HG02852 (cell line): ENCODE measurements at regions not wholly inside any gene's neighbourhood (a gene's known extent, or its start where the extent isn't known, plus 50 kb on each side); places are given as distances from the start of the nearest gene placed in this dataset.
A peak's percentile ranks its signal among the peaks of the same experiment; 100 is the strongest.
"Not testable (repeated sequence)": the region's sequence is repeated elsewhere in the genome, so short reads cannot be mapped to it uniquely, and the experiment has no call there.

Source experiments
- ATAC-seq: cut with Tn5 transposase; IDR thresholded peaks from one replicate; pipeline ENCODE4 v1.9.1; 2021; ENCODE audit warnings: mild to moderate bottlenecking, moderate library complexity; ENCODE audit not compliant: unreplicated experiment

DNA sequence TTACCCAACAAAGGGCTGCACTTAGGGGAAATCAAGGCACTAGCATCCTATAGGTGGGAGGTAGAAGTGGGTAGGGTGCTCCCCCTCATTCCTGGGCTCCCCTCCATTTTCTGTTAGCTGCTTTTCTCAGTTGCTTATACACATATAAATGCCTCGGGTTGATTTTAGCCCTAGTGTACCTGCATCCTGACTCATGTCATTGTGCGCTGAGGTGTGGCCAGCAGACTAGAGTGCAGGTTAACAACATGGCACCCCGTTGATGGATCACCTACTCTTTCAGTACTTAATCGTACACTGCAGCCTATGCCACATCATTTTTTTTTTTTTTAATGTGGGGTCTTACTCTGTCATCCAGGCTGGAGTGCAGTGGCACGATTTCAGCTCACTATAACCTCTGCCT is 144.0 kb upstream of the ITGB1 start:
- ATAC-seq = no peak

DNA sequence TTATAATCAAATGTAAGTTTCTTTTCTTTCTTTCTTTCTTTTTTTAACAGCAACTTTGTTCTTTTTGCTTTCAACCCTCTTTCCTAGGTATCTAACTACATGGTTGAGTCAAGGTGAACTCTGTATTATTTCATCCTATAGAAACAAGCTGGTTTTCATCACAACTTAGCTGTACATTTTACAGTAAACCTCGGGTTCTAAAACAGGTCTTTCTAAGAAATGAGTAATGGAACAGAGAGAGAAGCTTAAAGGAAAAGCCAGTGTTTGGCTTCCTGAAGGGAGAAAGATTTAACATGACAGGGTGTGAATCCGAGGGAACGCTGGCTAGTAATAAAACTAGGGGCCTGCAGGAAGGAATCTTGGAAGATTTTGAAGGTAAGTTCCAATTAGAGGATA is 143.4 kb upstream of the ITGB1 start:
- no peak for ATAC-seq

DNA sequence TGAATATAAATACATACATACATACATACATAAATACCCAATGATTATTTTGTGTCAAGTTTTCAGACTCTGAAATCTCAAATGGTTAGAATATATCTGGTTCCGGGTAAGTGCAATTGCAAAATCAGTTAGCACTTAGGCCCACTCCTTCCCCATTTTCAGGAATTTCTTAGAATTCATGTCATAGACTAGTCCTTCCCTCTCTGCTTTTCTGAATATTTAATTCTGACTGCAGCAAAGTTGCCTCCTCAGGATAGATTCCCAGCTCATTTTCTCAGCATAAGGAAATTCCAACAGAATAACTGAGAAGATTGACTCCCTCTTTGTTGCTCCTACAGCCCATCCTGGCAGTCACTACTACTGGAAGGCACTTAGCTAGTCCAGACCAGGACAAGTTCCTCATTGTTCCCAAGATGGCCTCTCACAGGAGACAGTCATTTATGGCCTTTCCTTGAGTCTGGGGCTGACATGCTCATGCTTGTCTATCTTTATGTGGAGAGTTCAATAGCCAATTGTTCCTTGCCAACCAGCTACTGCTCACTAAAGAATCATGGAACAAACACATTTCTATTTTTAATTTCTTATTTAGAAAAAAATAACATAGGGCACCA is 142.9 kb upstream of the ITGB1 start:
- ATAC-seq = no peak

DNA sequence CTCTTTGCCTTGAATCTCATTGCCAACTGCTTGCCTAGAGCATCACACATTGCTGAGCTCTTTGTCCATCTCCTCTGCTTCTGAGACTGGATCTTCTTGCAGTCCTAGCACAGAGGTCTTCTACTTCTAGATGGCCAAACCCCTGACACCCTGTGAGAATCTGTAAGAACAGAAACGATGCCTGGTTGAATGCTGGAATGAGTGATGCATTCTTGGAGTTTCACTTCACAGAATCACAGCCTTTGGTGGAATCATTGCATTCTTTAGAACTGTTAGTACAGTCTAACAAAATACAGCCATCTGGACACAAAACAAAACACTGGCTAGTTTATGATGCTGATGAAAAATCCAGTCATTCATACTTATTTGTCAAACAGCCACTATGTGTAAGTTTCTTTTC is 141.7 kb upstream of the ITGB1 start:
- ATAC-seq = no peak

DNA sequence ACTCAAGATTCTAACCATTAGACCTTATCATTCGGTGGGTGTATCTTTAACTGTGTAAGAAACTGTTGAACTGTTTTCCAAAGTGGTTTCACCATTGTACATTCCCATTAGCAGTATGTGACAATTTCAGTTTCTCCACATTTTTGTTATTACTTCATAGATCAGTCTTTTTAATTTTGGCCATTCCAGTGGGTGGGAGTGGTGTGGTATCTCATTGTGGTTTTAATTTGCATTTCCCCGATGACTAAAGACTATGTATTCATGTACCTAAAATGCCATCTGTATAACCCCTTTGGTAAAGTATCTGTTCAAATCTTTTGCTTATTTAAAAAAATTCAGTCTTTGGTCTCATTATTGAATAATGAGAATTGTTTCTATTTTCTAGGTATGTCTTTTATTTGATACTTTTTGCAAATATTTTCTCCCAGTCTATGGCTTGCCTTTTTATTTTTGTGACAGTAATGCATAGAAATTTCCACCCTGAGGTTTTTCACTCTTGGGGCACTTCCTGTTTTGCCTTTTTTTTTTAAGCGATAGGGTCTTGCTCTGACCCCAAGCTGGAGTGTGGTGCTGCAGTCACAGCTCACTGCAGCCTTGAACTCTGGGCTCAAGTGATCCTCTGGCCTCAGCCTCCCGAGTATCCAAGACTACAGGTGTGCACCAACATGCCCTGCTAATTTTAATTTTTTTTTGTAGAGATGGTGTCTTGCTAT is 141.1 kb upstream of the ITGB1 start:
- no peak for ATAC-seq

DNA sequence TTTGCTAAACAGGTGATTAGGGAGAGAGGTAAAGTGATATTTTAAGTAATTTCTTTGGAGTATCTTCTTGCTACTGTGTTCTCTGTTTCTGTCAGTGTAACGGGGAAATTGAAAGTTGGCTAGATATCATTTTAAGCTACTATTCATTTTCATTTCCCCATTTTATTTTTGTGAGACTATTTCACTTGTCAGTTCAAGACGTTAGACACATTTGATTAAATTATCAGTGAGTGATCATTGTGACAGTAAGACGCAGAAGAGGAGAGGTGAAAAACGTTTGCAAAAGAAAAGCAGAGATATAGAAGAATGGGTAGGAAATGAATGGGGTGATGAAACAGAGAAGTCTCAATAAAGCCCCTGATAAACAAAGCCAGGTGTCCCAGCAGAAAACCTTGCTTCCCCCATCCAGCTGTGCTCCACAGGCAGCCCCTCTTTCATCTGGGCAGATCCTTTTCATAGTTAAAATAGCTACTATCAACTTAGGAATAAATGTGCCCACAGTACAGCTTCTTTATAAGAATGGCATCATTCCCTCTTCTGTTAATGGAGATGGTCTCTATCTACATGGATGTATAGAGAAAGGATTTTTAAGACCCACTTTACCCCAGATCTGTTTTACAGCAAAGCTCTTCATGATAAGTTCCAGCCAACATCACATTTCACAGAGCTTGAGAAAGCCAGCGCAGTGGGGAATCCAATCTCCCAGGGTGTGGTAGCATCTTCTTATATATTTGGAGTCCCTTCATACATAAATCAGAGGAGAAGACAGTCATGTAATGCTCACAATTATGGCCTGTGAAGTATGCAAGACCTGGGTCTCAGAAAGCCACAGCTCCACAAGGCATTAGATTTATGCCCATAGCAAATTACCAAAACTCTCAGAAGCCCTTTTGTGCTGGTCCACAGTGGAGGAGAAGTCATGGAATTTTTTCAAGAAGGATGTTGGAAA is 138.1 kb upstream of the ITGB1 start:
- peak; percentile 79 for ATAC-seq

DNA sequence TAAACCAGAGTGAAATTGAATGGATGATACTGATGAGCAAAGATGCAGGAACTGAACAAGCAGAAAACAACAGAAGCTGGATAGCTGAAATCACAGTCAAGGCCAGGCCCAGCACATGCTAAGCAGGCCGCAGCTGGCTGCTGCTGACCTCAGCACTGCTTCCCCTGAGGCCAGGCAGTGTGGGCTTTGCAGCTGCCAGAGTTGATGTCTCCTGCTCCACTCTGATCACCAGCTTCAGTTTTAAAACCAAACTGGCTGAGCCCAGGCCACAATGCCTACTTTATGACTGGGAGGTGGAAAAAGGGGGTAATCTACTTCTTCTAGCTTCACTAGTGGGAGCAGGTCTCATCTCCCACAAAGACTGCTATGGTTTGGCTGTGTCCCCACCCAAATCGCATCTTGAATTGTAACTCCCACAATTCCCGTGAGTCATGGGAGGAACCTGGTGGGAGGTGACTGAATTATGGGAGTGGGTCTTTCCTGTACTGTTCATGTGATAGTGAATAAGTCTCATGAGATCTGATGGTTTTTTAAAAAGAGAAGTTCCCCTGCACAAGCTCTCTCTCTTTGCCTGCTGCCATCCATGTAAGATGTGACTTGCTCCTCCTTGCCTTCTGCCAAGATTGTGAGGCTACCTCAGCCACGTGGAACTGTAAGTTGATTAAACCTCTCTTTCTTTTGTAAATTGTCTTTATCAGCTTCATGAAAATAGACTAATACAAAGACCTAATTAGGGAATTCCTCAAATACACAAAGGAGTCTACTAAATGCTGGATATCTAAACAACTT is 136.4 kb upstream of the ITGB1 start:
- no peak for ATAC-seq

DNA sequence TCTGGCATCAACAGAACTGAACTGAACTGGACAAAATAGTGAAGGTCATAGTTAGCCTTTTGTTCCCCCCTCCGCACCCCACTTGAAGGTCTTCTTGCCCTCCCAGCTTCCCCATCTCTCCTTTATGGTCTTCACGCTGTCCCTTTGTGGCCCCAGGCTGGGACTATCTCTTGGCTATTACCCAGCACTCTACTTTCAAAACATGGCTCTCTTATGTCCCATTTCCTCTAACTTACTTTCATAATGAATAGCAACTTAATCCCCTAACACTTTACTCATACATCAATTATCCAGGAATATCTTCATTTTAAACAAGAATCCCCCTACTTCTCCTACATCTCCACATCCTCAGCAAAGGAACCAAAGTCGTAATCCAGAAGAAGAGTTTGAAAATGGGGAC is 135.3 kb upstream of the ITGB1 start:
- no peak for ATAC-seq

DNA sequence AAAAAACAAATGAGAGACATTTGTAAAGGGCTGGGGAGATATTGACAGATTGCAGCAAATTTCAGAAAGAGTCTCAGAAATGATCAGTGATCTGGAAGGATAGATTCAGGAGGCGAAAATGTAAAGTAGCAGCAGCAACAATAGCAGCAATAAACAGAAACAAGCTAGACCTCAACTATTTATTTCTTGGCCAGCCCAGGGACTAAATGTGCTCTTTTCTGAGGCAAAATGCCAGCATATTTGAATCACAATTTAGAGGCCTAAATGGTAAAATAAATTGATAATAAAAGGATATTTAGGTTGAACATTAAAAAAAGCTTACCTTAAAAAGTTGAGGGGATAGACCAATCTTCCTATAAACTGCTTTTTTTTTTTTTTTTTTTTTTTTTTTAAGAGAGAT is 134.6 kb upstream of the ITGB1 start:
- ATAC-seq = no peak

DNA sequence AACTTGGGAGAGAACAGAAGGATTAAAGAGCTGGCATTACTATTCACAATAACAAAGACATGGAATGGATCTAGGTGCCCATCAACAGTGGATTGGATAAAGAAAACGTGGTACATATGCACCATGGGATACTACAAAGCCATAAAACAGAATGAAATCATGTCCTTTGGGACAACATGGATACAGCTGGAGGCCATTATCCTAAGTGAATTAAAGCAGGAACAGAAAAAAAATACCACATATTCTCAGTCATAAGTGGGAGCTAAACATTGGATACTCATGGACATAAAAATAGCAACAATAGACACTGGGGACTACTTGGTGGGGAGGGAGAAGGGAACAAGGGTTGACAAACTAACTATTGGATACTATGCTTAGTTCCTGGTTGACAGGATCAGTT is 133.2 kb upstream of the ITGB1 start:
- no peak for ATAC-seq

DNA sequence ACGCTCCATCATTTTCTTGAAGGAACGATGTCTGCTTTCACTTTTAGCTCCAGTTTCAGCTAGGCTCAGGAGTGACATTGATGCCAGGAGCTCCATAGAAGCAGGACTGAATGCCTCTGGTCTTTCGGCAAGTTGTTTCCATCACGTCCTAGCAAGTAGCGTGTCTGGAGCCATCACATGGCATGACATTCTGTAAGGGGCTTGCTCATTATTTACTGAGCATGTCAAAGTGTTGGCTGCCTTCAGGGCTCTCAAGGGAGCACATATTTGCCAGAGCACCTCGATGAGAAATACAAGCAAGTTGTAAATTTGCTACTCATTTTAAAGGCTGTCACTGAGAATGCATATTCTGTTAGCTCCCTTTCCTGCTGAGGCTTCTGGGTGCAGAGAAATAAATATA is 131.0 kb upstream of the ITGB1 start:
- no peak for ATAC-seq

DNA sequence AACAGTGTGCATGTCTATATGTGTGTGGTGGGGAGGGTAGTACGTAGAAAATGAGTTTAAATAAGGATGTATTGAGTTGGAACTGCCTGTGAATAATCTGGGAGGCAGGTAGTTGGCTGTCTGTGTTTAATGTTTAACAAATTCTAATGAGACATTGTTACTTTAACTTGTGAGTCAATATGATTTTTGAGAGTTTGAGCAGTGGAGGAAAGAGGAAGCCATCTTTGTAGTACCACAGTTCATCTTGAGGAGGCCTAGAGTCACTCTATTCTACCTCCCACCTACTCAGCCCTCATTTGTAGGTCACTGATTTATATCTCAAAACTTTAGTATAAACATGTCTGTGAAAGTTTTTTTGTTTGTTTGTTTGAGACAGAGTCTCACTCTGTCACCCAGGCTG is 129.9 kb upstream of the ITGB1 start:
- no peak for ATAC-seq

DNA sequence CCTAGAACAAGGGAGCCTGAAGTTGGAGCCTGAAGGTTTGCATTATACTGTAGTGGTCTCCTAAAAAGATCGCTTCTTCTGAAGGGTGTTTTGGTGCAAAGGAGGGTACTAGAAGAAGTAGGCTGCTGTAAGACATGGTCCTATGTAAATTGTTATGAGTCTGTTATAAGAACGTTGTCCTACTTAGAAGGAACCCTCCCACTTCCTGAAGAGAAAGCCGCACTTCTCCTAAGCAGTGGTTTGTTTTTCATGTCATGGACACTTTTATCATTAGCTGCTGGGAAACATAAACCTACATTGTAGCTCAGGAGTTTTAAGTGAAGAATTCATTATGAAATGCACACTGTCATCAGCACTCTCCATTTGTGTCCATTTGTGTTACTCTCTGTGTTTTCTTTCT is 129.1 kb upstream of the ITGB1 start:
- no peak for ATAC-seq

DNA sequence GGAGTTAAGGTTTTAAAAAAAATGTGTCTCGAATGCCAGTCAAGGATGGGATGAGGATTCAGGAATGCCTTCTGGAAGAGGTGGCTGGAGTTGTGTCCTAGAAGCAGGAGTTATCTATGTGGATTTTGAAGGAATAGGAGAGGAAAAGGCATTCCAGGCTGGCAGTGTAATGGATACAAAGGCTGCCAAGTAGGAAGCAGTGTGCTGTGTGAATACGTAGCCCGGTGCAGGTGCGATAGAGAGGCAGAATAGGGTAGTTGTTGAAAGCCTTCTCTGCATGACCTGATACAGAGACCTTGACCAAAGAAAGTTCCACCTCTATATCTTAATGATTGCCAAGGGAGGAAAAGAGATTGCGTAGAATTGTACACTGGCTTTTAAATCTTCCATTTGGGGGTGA is 128.1 kb upstream of the ITGB1 start:
- no peak for ATAC-seq

DNA sequence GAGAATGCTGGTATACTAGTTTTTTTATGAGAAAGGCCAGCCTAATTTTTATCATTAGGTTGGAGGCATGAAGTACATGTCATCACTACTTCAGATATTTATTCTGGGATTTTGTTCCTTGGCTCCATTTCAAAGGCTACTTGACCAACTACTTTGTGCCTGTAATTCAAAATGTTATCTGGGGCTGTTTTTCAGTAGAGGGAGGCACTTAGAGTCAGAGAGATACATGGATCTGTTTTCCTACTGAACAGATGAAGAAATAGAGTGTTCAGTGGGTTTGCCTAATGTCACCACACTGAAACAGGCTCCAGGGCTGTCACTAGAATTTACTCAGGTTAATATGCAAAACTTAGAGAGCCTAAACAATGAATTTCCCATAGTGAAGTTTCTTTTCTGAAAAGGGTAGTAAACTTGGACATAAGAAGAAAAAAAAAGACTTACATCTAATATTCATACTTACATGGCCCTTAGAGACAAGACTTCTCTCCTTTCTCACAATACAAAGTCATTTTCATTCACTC is 127.3 kb upstream of the ITGB1 start:
- no peak for ATAC-seq

DNA sequence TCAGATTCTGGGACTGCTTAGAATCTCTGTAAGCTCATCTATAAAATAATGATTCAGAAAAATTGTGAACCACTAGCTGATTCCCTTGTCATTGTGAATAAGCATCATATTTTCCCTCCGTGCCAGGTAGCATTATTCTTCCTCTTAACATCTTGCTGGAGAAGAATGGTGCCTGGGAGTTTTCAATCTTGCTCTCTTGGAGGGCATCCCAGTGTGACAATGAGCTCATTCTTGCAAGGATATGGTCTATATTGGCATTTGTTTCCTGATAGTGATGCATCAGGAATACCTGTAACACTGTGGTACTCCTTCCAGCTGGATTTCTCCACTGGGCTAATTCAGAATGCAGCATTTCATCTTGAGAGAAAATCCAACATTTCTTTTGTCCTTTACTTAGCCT is 126.4 kb upstream of the ITGB1 start:
- ATAC-seq = no peak

DNA sequence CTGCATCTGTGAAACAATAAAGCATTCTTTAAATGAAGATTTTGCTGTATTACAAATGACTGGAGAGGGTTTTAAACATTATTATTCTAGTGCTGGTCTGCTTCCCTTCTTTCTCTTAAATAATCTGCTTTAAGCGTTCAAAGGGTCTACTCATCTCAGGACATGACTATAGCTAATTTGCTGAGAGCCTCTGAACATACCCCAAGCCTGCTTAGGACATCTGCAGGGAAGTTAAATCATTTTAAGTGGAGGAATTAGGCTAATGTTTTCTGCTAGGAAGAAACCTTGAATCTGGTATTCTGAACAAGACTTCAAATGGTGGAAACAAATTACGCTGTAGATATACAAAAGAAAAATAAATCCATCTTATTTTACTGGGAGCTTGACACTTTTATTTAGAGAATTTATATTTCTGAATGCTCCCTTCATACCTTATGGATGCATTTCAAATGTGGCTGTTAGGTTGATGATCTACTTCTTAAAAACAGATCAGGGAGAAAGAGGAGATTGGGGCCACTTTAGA is 124.4 kb upstream of the ITGB1 start:
- no peak for ATAC-seq

DNA sequence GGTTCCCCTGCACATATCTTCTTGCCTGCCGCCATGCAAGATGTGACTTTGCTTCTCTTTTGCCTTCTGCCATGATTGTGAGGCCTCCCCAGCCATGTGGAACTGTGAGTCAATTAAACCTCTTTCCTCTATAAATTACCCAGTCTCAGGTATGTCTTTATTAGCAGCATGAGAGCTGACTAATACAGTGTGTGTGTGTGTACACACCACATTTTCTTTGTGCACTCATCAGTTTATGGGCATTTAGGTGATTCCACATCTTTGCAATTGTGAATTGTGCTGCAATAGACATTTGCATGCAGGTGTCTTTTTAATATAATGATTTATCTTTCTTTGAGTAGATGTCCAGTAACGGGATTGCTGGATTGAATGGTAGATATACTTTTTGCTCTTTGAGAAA is 122.4 kb upstream of the ITGB1 start:
- ATAC-seq = not testable (repeated sequence)

DNA sequence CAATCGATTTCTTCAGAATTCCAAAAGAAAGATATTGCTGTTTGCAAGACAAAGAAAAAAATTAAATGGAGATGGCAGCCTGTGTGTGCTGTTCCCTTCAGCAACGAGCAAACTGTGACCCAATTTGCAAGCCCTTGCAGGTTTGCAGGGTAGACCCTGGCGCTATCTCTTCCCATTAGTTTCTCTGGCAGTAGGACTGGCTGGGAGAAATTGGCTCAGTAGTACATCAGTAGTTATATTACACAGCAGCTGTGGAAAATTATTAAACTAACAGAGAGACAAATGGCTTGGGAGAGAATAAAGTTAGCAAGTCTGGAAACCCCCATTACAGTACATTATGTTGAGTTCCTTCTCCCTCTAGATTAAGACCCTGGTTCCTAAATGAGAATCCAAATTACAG is 116.4 kb upstream of the ITGB1 start:
- ATAC-seq = no peak

DNA sequence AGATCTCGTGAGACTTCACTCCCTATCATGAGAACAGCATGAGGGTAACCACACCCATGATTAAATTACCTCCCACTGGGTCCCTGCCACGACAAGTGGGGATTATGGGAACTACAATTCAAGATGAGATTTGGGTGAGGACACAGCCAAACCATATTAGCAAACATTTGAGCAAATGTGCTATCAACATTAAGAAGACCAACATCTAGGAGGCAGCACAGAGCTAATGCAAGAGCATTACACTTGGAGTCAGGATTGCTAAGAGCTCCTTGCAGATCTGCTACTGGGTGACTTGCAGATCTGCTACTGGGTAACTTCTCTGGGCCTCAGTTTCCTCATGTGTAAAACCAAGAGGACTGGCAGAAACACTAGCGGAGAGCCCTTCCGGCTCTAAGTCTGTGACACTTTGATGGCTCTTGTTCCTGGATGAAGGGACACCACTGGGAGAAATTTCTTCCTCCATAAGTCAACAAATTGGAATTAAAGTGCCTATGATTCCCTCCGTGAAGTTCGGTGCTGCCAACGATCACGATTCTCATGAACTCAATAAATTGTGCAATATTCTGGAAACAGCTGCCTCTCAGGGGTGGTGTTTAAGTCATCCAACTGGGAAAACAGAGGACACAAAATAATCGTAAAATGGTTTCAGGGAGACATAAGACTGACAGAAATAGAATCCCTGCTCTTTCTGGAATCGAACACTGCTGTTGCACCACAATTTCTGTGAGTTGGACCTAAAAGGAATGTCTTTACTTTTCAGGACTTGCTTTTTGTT is 115.8 kb upstream of the ITGB1 start:
- ATAC-seq = no peak
